Right lobe of liver (tissue), 4 donors: ENCODE measurements at regions not wholly inside any gene's neighbourhood (a gene's known extent, or its start where the extent isn't known, plus 50 kb on each side); places are given as distances from the start of the nearest gene placed in this dataset.

Source experiments
- CTCF ChIP-seq, 4 donors: fragments of 200-600 bp in 3 of 4; fragments of 450-650 bp in 1 of 4; IDR thresholded peaks; one replicate each; pipeline versions ENCODE4 v1.5.1 to v1.8.0; 2016 to 2022; ENCODE audit warnings: antibody characterized with exemption in 4 of 4, mild to moderate bottlenecking in 2 of 4
- POLR2A ChIP-seq: fragments of 450-650 bp; IDR thresholded peaks from one replicate; pipeline ENCODE4 v1.6.1; 2017; ENCODE audit warnings: antibody characterized with exemption, mild to moderate bottlenecking
- donor health status: DM: no; HTN: no; CAD: no.
- donor health status: DM: no; HTN: no; CAD: no.
- donor health status: DM: no; HTN: yes; CAD: no.

GRCh38 chr3:172573422-172573821, 50.2 kb upstream of the TNFSF10 start:
- TF ChIP-seq CTCF (IDR thresholded peaks at IDR 0.05) (no peak), POLR2A (no peak)
